T47D (cell line): ENCODE measurements at regions not wholly inside any gene's neighbourhood (a gene's known extent, or its start where the extent isn't known, plus 50 kb on each side); places are given as distances from the start of the nearest gene placed in this dataset.
A peak's percentile ranks its signal among the peaks of the same experiment; 100 is the strongest.

Experiments used
- DNase-seq, 2 experiments: peaks; one replicate each; pipeline versions ENCODE4 v3.0.0 to v3.0.0-alpha.2; 2011 to 2012; ENCODE audit warnings: low read depth in 1 of 2, low spot score in 1 of 2
- JUND ChIP-seq: IDR thresholded peaks from 2 replicates; pipeline ENCODE4 v1.6.1; 2012; ENCODE audit warnings: low read depth
- in situ Hi-C: cut with HindIII; loops from 2 replicates; pipeline ENCODE4 v1.10.0; 2016; ENCODE audit warnings: low sequenced_read_pairs, low pct_unique_long_range_greater_than_20kb

- TF ChIP-seq JUND = no peak
- in situ Hi-C loops = no loop called here
These were observed 468.2 kb upstream of the TNP1 start for GRCh38 chr2:217327953-217328621.

DNA sequence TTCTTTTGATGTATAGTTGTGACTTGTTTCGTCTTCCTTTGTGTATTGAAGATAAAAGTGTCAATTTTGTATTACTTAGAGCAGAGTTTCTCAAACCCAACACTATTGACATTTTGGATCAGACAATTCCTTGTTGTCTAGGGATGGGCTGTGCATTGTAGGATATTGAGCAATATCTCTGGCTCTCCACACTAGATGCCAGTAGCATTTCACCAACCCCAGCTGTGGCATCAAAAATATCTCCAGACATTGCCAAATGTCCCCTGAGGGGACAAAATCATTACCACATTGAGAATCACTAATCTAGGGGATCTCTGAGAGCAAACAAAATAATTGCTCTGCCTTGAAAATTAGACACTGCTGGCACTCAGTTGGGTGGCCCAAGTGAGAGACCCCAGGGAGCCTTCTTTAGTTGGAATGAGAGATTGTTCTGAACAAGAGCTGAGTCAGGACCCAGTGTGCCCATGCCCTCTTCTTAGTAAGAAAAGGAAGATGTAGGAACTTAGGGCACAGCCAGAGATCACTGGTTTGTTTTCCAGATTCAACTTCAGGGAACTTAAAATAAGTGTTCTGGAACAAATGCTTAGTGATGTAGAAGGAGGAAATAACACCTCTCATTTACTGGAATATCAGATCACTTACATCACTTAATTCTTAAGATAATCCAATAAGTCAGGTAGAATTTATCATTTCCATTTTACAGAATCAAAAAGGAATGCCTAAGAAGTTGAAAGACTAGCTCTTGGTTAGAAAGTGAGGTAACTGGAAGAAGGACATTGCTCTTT, 466.6 kb upstream of the TNP1 start:
- in situ Hi-C loops = no loop called here
- TF ChIP-seq JUND = peak; percentile 44; the same call in 1 of the 2 replicates
- peak in 1 of 2 experiments; percentile 93 for DNase-seq

More at GRCh38 chr2:217327953-217328621, 468.2 kb upstream of the TNP1 start:
- no peak for DNase-seq

DNA sequence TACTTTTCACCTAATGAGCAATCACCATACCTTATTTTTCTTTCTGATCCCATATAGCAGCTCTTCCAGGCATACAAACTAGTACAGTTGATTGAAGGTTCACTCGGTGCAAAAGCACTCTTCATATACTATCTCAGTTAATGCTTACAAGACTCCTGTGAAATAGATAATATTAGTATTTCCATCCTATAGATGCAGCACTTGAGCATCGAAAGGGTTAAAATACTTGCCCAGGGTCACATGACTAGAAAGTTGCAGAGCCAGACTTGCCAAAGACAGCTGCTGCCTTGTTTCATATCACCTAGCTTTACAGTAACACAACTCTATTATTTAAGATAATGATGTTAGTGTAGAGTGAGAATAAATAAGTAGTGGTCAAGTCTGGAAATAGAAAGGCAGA, 466.0 kb upstream of the TNP1 start:
- no peak for TF ChIP-seq JUND
- in situ Hi-C loops = no loop called here
- no peak for DNase-seq

DNA sequence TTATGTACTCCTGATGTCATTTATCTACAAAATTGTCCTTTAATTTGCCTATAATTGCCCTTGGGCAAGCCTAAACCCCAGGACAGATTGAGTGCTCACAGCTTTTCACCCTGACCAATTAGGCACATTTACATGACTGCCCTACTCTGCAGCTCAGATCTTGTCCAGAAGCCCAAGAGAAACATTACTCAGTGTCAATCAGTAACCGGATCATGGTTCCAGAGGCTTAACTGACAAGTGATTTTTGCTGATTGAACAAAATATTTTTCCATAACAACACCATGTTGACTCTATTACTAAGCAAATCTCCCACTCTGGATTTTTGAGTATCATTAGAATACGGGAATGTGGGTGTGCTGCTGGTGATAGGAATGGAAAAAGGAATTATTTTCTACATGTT, 465.4 kb upstream of the TNP1 start:
- no peak for TF ChIP-seq JUND
- in situ Hi-C loops = no loop called here
- peak in 1 of 2 experiments; percentile 35 for DNase-seq

- in situ Hi-C loops = no loop called here
- DNase-seq = no peak
- TF ChIP-seq JUND = no peak
These were observed 456.9 kb upstream of the TNP1 start for GRCh38 chr2:217316743-217317142.

- TF ChIP-seq JUND = peak; percentile 28; the same call in 1 of the 2 replicates
- DNase-seq = peak; percentile 16 to 92
- in situ Hi-C loops = no loop called here
These were observed 454.2 kb upstream of the TNP1 start for GRCh38 chr2:217314021-217314460.

GRCh38 chr2:217313386-217313785, 453.5 kb upstream of the TNP1 start:
- in situ Hi-C loops = no loop called here
- no peak for TF ChIP-seq JUND
- peak in 1 of 2 experiments; percentile 73 for DNase-seq

DNA sequence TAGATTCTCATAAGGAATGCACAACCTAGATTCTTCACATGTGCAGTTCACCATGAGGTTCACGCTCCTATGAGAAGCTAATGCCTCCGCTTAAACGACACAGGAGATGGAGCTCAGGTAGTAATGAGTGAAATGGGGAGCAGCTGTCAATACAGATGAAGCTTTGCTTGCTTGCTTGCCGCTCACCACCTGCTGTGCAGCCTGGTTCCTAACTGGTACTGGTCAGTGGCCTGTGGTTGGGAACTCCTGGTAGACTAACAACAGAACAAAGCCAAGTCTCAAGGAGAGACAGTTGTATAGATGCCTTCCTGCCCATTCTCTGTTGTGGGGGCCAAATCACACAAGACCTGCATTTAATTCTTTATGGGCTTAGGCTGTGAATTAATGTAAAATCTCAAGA, 449.2 kb upstream of the TNP1 start:
- in situ Hi-C loops = no loop called here
- TF ChIP-seq JUND = no peak
- DNase-seq = no peak

- no peak for DNase-seq
- TF ChIP-seq JUND = no peak
- in situ Hi-C loops = no loop called here
These were observed 447.2 kb upstream of the TNP1 start for GRCh38 chr2:217307023-217307422.

GRCh38 chr2:217305882-217306281, 446.0 kb upstream of the TNP1 start:
- TF ChIP-seq JUND = no peak
- in situ Hi-C loops = no loop called here
- no peak for DNase-seq

DNA sequence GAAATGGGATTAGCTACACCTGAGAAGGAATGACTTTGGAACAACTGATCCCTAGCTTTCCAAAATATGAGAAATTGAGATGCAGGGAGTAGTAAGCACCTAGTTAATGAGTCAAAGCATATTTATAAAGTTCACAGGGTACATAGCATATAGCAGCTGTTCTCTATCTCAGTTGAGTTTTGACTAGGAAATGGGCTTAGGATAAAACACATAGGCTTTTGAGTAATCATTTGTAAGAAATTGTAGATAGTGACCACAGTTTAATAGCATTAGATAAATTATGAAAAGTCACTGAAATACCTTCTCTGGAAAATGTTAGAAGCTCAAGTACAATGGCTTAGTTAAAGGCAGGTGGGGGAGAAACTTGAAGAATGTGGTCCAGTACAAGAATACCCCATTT, 444.7 kb upstream of the TNP1 start:
- in situ Hi-C loops = no loop called here
- DNase-seq = no peak
- TF ChIP-seq JUND = no peak

GRCh38 chr2:217302856-217303255, 443.0 kb upstream of the TNP1 start:
- no peak for TF ChIP-seq JUND
- in situ Hi-C loops = no loop called here
- DNase-seq = no peak
